Trophoblast cell (in vitro differentiated cells and primary cell): ENCODE measurements at regions not wholly inside any gene's neighbourhood (a gene's known extent, or its start where the extent isn't known, plus 50 kb on each side); places are given as distances from the start of the nearest gene placed in this dataset.

ENCODE experiments used
- DNase-seq, 2 donors: peaks; one replicate each; pipeline ENCODE4 v3.0.0-alpha.2; 2016
- H2AFZ ChIP-seq: 2 replicates; pipeline ENCODE4 v1.6.1; 2013; ENCODE audit warnings: low read length, moderate library complexity, mild to moderate bottlenecking; ENCODE audit not compliant: insufficient read depth, poor library complexity
- H2AK5ac ChIP-seq: 2 replicates; pipeline ENCODE4 v1.6.1; 2013; ENCODE audit warnings: mild to moderate bottlenecking, low read length
- H2BK120ac ChIP-seq: 2 replicates; pipeline ENCODE4 v1.6.1; 2013; ENCODE audit warnings: low read length, mild to moderate bottlenecking, moderate library complexity; ENCODE audit not compliant: insufficient read depth, poor library complexity
- H2BK12ac ChIP-seq: 2 replicates; pipeline ENCODE4 v1.6.1; 2013; ENCODE audit warnings: mild to moderate bottlenecking, low read length, moderate library complexity
- H2BK5ac ChIP-seq: 2 replicates; pipeline ENCODE4 v1.6.1; 2013; ENCODE audit warnings: low read length, low read depth, moderate library complexity, mild to moderate bottlenecking; ENCODE audit not compliant: poor library complexity
- H3K14ac ChIP-seq: 2 replicates; pipeline ENCODE4 v1.6.1; 2013; ENCODE audit warnings: mild to moderate bottlenecking, low read length
- H3K18ac ChIP-seq: 2 replicates; pipeline ENCODE4 v1.6.1; 2013; ENCODE audit warnings: mild to moderate bottlenecking, low read length
- H3K23ac ChIP-seq: 2 replicates; pipeline ENCODE4 v1.6.1; 2013; ENCODE audit warnings: low read length
- H3K27ac ChIP-seq: 2 replicates; pipeline ENCODE4 v1.5.1; 2013; ENCODE audit warnings: low read depth, mild to moderate bottlenecking, inconsistent platforms, low read length, moderate library complexity
- H3K27me3 ChIP-seq: 2 replicates; pipeline ENCODE4 v1.6.1; 2013; ENCODE audit warnings: inconsistent platforms, mild to moderate bottlenecking, low read length, moderate library complexity; ENCODE audit not compliant: insufficient read depth
- H3K36me3 ChIP-seq, 2 experiments: 1 replicate in 1 of 2; 2 replicates in 1 of 2; pipeline ENCODE4 v1.6.1; 2013; ENCODE audit warnings: low read length in 2 of 2, mild to moderate bottlenecking in 2 of 2, moderate library complexity in 1 of 2; ENCODE audit not compliant: insufficient read depth in 2 of 2, control insufficient read depth in 1 of 2
- H3K4ac ChIP-seq: 2 replicates; pipeline ENCODE4 v1.6.1; 2013; ENCODE audit warnings: low read depth, mild to moderate bottlenecking, low read length, moderate library complexity
- H3K4me1 ChIP-seq, 2 experiments: 1 replicate in 1 of 2; 2 replicates in 1 of 2; pipeline ENCODE4 v1.6.1; 2013; ENCODE audit warnings: low read length in 2 of 2, mild to moderate bottlenecking in 2 of 2, moderate library complexity in 1 of 2; ENCODE audit not compliant: insufficient read depth in 2 of 2, control insufficient read depth in 1 of 2
- H3K4me2 ChIP-seq: 2 replicates; pipeline ENCODE4 v1.6.1; 2013; ENCODE audit warnings: inconsistent platforms, mild to moderate bottlenecking, low read length, moderate library complexity
- H3K4me3 ChIP-seq: 2 replicates; pipeline ENCODE4 v1.5.1; 2013; ENCODE audit warnings: mild to moderate bottlenecking, low read depth, low read length, inconsistent platforms
- H3K79me1 ChIP-seq: one replicate; pipeline ENCODE4 v1.6.1; 2013; ENCODE audit warnings: low read length
- H3K79me2 ChIP-seq: 2 replicates; pipeline ENCODE4 v1.6.1; 2013; ENCODE audit warnings: low read length, mild to moderate bottlenecking; ENCODE audit not compliant: control insufficient read depth, insufficient read depth, poor library complexity
- H3K9ac ChIP-seq: 2 replicates; pipeline ENCODE4 v1.6.1; 2013; ENCODE audit warnings: mild to moderate bottlenecking, low read length
- H3K9me3 ChIP-seq: 2 replicates; pipeline ENCODE4 v1.6.1; 2013; ENCODE audit warnings: low read depth, mild to moderate bottlenecking, control low read depth, inconsistent platforms, low read length; ENCODE audit not compliant: insufficient read depth
- H4K12ac ChIP-seq: 2 replicates; pipeline ENCODE4 v1.6.1; 2013; ENCODE audit warnings: low read depth, mild to moderate bottlenecking, low read length, moderate library complexity
- H4K8ac ChIP-seq: 2 replicates; pipeline ENCODE4 v1.6.1; 2013; ENCODE audit warnings: low read depth, mild to moderate bottlenecking, low read length, moderate library complexity
- H4K91ac ChIP-seq: one replicate; pipeline ENCODE4 v1.6.1; 2013; ENCODE audit warnings: low read depth, mild to moderate bottlenecking, low read length, moderate library complexity
- WGBS: extraction: QIAGEN DNeasy Blood & Tissue Kit; methylation state at CpG from one replicate; pipeline ENCODE4 v1.1.7; 2013; ENCODE audit warnings: missing lambda C conversion rate; ENCODE audit not compliant: insufficient read length, insufficient coverage; ENCODE audit errors: extremely low coverage; 5-methylcytosine and 5-hydroxymethylcytosine counted together

- Histone ChIP-seq H3K27me3 (no peaks in the 10 kb centered on the region), H3K79me2 (no peaks in the 10 kb centered on the region), H3K4ac (no peak overlapping the region), H3K18ac (no peak overlapping the region), H3K27ac (no peak overlapping the region), H2AK5ac (no peak overlapping the region), H3K9ac (no peak overlapping the region), H4K8ac (no peak overlapping the region), H3K14ac (no peak overlapping the region), H2AFZ (no peak overlapping the region), H2BK120ac (no peak overlapping the region), H3K4me3 (no peak overlapping the region), H3K4me1 (no peaks in the 10 kb centered on the region), H3K9me3 (no peaks in the 10 kb centered on the region), H3K79me1 (no peaks in the 10 kb centered on the region), H4K91ac (no peak overlapping the region), H3K4me2 (no peak overlapping the region), H2BK5ac (no peak overlapping the region), H2BK12ac (no peak overlapping the region), H4K12ac (no peak overlapping the region), H3K36me3 (no peaks in the 10 kb centered on the region), H3K23ac (no peak overlapping the region)
- whole genome bisulfite sequencing = no CpG with 5 or more reads among the region's 5 CpGs
- no peak for DNase-seq
These were observed 65.6 kb upstream of the C10orf90 start for GRCh38 chr10:126736142-126736541.

GRCh38 chr10:126736727-126737126 lies 66.2 kb upstream of the C10orf90 start:
- no peak overlapping the region for H3K4ac ChIP-seq
- no peak overlapping the region for H3K18ac ChIP-seq
- H3K27me3 ChIP-seq = no peaks in the 10 kb centered on the region
- no peak overlapping the region for H3K27ac ChIP-seq
- no peak overlapping the region for H3K23ac ChIP-seq
- no peaks in the 10 kb centered on the region for H3K79me2 ChIP-seq
- H2AFZ ChIP-seq = no peak overlapping the region
- no peak overlapping the region for H4K8ac ChIP-seq
- no peak overlapping the region for H3K4me3 ChIP-seq
- no peak overlapping the region for H3K9ac ChIP-seq
- H4K91ac ChIP-seq = no peak overlapping the region
- no peaks in the 10 kb centered on the region for H3K9me3 ChIP-seq
- H2BK5ac ChIP-seq = no peak overlapping the region
- no peak overlapping the region for H2BK120ac ChIP-seq
- no peak overlapping the region for H3K14ac ChIP-seq
- H3K4me2 ChIP-seq = no peak overlapping the region
- no peaks in the 10 kb centered on the region for H3K36me3 ChIP-seq
- no peaks in the 10 kb centered on the region for H3K79me1 ChIP-seq
- no peaks in the 10 kb centered on the region for H3K4me1 ChIP-seq
- no peak for DNase-seq
- no CpG with 5 or more reads among the region's 2 CpGs for WGBS
- no peak overlapping the region for H4K12ac ChIP-seq
- no peak overlapping the region for H2BK12ac ChIP-seq
- no peak overlapping the region for H2AK5ac ChIP-seq

- Histone ChIP-seq H2AFZ (no peak overlapping the region), H3K27ac (no peak overlapping the region), H3K79me1 (no peaks in the 10 kb centered on the region), H3K4me2 (no peak overlapping the region), H3K23ac (no peak overlapping the region), H3K79me2 (no peaks in the 10 kb centered on the region), H3K14ac (no peak overlapping the region), H4K8ac (no peak overlapping the region), H2BK5ac (no peak overlapping the region), H2BK12ac (no peak overlapping the region), H4K12ac (no peak overlapping the region), H3K9me3 (no peaks in the 10 kb centered on the region), H3K36me3 (no peaks in the 10 kb centered on the region), H3K18ac (no peak overlapping the region), H2AK5ac (no peak overlapping the region), H4K91ac (no peak overlapping the region), H3K4me1 (no peaks in the 10 kb centered on the region), H2BK120ac (no peak overlapping the region), H3K4me3 (no peak overlapping the region), H3K27me3 (no peaks in the 10 kb centered on the region), H3K4ac (no peak overlapping the region), H3K9ac (no peak overlapping the region)
- no peak for DNase-seq
- WGBS = no CpG with 5 or more reads among the region's 4 CpGs
These were observed 67.5 kb upstream of the C10orf90 start for GRCh38 chr10:126738001-126738400.

- no peak for DNase-seq
- Histone ChIP-seq H4K12ac (no peak overlapping the region), H3K18ac (no peak overlapping the region), H3K27me3 (no peaks in the 10 kb centered on the region), H3K4me1 (peaks cover 0 to 4% of the 10 kb centered on the region in 2 experiments), H3K79me1 (no peaks in the 10 kb centered on the region), H3K9me3 (peaks cover 2% of the 10 kb centered on the region), H3K79me2 (no peaks in the 10 kb centered on the region), H3K27ac (no peak overlapping the region), H2BK5ac (no peak overlapping the region), H3K9ac (no peak overlapping the region), H3K23ac (no peak overlapping the region), H4K8ac (no peak overlapping the region), H2BK12ac (no peak overlapping the region), H3K14ac (no peak overlapping the region), H2BK120ac (no peak overlapping the region), H3K4me2 (no peak overlapping the region), H4K91ac (no peak overlapping the region), H3K36me3 (no peaks in the 10 kb centered on the region), H3K4me3 (no peak overlapping the region), H2AK5ac (no peak overlapping the region), H2AFZ (no peak overlapping the region), H3K4ac (no peak overlapping the region)
- WGBS = no CpG with 5 or more reads among the region's 1 CpG
These were observed 74.1 kb upstream of the C10orf90 start for GRCh38 chr10:126744571-126744970.
